ENCODE measurements at regions not wholly inside any gene's neighbourhood (a gene's known extent, or its start where the extent isn't known, plus 50 kb on each side); places are given as distances from the start of the nearest gene placed in this dataset.
"Not testable (repeated sequence)": the region's sequence is repeated elsewhere in the genome, so short reads cannot be mapped to it uniquely, and the experiment has no call there.

GRCh38 chr7:37617406-37617805, 66.2 kb upstream of the GPR141 start:
- not testable (repeated sequence) for DNase-seq (ENCODE audit: low spot score)

- no peak for DNase-seq (ENCODE audit: low spot score)
Observed at GRCh38 chr7:37633048-37633447, 50.5 kb upstream of the GPR141 start.
